ENCODE measurements at regions not wholly inside any gene's neighbourhood (a gene's known extent, or its start where the extent isn't known, plus 50 kb on each side); places are given as distances from the start of the nearest gene placed in this dataset.

GRCh38 chr17:37841232-37841631 lies 83.0 kb upstream of the TBC1D3K start:
- H3K9me1 ChIP-seq (replicated peaks; ENCODE audit: control insufficient read depth, extremely low read depth, insufficient read depth, low read length), result no peaks in the 10 kb centered on the region
- peaks cover 4% of the 10 kb centered on the region for H3K4me1 ChIP-seq (ENCODE audit: control insufficient read depth, extremely low read depth, insufficient read depth, low read length)
- FAIRE-seq (no peak), DNase-seq (ENCODE audit: low read depth, low spot score) (no peak)
- H3K9ac ChIP-seq (replicated peaks; ENCODE audit: extremely low read depth, insufficient read depth, low read length), result no peak overlapping the region
- no peak overlapping the region for H3K4me3 ChIP-seq (replicated peaks in 1 of 3; ENCODE audit: insufficient read depth in 1 of 3, low read depth in 1 of 3, low read length in 3 of 3)
- POLR2A ChIA-PET, result no interaction called here
- no peaks in the 10 kb centered on the region for H3K79me2 ChIP-seq (ENCODE audit: control insufficient read depth, insufficient read depth, low read length)
- no TSS peak for BruUV-seq (replicated peaks)
- H2AFZ ChIP-seq (ENCODE audit: low read depth, low read length), result no peak overlapping the region
- no peak overlapping the region for H3K4me2 ChIP-seq (ENCODE audit: insufficient read depth, low read length)
- dilution Hi-C loops (cut with MboI; ENCODE audit: extremely low pct_ligation_motif_present, low sequenced_read_pairs) (no loop called here), intact Hi-C loops (cut with micrococcal nuclease) (loop anchor here (10.0 kb wide), 1 partner anchor 186 kb away; no protein-coding TSS in a partner anchor)
- H3K27me3 ChIP-seq (ENCODE audit: control insufficient read depth in 2 of 2, insufficient read depth in 2 of 2, low read length in 2 of 2), result peaks cover 0 to 4% of the 10 kb centered on the region in 2 experiments
- H4K20me1 ChIP-seq (replicated peaks; ENCODE audit: control insufficient read depth, extremely low read depth, insufficient read depth, low read length), result no peaks in the 10 kb centered on the region
- no peak for TF ChIP-seq JUN (IDR thresholded peaks at IDR 0.05; ENCODE audit: borderline replicate concordance, insufficient read depth, insufficient read length, low read depth)
- TF ChIP-seq MYC (IDR thresholded peaks at IDR 0.05; ENCODE audit: low read depth, low read length), result no peak
- TF ChIP-seq GATA2 (IDR thresholded peaks at IDR 0.05; ENCODE audit: insufficient read depth, insufficient read length, low read depth, low read length), result no peak
- TF ChIP-seq POLR2AphosphoS5 (IDR thresholded peaks at IDR 0.05; ENCODE audit: insufficient read depth, low read depth, low read length), result no peak
- TF ChIP-seq EZH2 (IDR thresholded peaks at IDR 0.05; ENCODE audit: borderline replicate concordance, low read depth, low read length, severe bottlenecking), result no peak
- no peak for TF ChIP-seq CTCF (IDR thresholded peaks at IDR 0.05; ENCODE audit: extremely low read depth in 1 of 2, insufficient read depth in 1 of 2, low read depth in 1 of 2, low read length in 2 of 2)
- TF ChIP-seq POLR2A (IDR thresholded peaks at IDR 0.05; ENCODE audit: low read depth, low read length), result no peak
- no peak for TF ChIP-seq FOS (IDR thresholded peaks at IDR 0.05; ENCODE audit: borderline replicate concordance, insufficient read depth, low read length)
- no peak for TF ChIP-seq MAX (IDR thresholded peaks at IDR 0.05; ENCODE audit: insufficient read depth, insufficient read length)
- H3K27ac ChIP-seq (ENCODE audit: insufficient read depth, low read depth, low read length), result no peak overlapping the region
- no peaks in the 10 kb centered on the region for H3K36me3 ChIP-seq (ENCODE audit: control insufficient read depth in 2 of 2, extremely low read depth in 1 of 2, insufficient read depth in 2 of 2, low read length in 2 of 2)
- H3K9me3 ChIP-seq (replicated peaks; ENCODE audit: control insufficient read depth, insufficient read depth, low read length), result no peaks in the 10 kb centered on the region
- CTCF ChIA-PET, result interaction anchor here (1.3 to 3.5 kb wide), 2 partner anchors 13 to 25 kb away, joined by 3 to 19 read pairs; no protein-coding TSS in a partner anchor

Data from endothelial cell of umbilical vein (primary cell).